GM21576 (cell line): ENCODE measurements at regions not wholly inside any gene's neighbourhood (a gene's known extent, or its start where the extent isn't known, plus 50 kb on each side); places are given as distances from the start of the nearest gene placed in this dataset.
A peak's percentile ranks its signal among the peaks of the same experiment; 100 is the strongest.

Source experiments
- ATAC-seq: cut with Tn5 transposase; IDR thresholded peaks from one replicate; pipeline ENCODE4 v1.9.1; 2021; ENCODE audit warnings: mild to moderate bottlenecking, moderate library complexity; ENCODE audit not compliant: unreplicated experiment

DNA sequence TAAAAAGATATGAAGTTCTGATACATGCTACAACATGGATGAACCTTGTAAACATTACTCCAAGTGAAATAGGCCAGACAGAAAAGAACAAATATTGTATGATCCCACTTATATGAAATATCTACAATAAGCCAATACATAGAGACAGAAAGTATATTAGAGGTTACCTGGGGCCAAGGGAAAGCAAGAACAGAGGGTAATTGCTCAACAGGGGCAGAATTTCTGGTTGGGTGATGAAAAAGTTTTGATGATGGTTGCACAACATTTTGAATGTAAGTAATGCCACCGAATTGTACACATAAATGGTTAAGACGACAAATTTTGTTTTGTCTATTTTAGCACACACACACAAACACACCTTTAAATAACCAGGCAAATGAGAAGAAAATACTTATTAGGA, 268.4 kb downstream of the FOXO1 start:
- ATAC-seq: no peak

DNA sequence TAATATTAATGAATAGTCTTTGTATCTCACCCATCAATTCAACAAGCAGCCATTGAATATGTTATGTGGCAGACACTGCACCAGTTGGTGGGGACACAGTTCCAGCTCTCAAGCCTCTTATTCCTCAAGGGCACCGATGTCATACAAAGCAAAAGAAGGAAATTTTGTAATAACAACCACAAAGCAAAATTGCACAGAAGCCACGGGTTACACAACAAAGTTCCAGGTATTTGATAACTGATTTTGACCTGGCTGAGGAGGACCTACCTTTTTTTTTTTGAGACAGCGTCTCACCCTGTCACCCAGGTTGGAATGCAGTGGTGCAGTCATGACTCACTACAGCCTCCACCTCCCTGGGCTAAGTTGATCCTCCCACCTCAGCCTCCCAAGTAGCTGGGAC, 266.7 kb downstream of the FOXO1 start:
- ATAC-seq: no peak

DNA sequence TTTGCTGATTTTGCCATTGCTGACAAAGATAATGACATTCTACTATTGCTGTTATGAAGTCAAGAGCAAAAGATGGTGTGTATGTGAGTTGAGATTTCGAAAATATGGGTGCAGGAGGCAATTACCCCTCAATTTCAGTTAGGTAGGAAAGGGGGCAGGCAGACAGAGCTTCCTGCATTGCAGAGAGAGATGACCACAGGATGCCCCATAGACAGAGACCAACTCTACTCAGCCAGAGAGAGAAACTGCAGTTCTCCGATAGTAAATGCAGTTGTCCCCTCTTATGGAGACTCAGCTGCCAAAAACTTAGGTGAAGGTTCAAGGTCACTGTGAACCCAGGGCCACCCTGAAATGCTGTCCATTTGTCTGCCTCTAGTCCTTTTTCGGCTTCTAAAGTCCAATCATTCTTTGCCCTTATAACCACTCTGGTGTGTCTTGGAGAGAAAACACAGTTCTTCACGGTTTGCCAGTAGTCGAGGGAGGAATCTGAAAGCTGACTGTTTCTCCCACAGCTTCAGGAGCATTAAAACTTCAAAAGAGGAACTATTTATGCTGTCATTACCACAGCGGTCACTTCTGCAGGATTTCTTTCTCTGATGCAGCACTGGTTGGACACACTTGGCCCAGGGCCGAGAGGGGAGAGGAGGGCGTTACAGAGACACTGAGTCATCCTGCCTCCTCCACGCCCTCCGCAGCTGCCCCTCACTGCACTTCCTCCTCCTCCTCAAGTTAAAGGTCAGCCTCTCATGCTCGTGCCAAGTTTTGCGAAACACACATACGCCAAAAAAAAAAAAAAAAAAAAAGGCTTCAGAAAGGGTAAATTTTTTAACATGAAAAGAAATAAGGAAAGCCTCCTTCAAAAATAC, 264.3 kb downstream of the FOXO1 start:
- peak; percentile 95 for ATAC-seq

DNA sequence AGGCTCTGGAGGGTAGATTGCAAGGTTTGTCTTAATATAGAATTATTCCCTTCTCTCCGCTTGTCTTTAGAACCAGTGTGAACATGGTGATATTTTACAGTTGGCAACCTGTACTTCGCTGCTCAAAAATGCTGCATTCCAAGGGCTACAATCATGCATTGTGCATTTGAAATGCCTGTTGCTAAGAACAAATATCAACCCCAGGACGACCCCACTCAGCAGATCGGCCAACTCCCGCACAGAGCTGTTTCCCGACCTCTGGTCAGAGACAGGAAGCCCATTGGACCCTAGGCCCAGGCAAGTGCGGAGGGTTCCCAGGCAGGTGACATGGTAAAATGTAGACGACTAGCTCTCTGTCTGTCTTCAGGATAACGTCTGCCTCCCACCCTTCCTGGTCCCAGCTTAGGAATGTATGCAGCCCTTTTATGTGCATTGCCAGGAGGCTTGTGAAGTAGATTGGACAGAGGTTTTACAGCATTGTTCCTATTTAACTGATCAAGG, 263.5 kb downstream of the FOXO1 start:
- no peak for ATAC-seq

DNA sequence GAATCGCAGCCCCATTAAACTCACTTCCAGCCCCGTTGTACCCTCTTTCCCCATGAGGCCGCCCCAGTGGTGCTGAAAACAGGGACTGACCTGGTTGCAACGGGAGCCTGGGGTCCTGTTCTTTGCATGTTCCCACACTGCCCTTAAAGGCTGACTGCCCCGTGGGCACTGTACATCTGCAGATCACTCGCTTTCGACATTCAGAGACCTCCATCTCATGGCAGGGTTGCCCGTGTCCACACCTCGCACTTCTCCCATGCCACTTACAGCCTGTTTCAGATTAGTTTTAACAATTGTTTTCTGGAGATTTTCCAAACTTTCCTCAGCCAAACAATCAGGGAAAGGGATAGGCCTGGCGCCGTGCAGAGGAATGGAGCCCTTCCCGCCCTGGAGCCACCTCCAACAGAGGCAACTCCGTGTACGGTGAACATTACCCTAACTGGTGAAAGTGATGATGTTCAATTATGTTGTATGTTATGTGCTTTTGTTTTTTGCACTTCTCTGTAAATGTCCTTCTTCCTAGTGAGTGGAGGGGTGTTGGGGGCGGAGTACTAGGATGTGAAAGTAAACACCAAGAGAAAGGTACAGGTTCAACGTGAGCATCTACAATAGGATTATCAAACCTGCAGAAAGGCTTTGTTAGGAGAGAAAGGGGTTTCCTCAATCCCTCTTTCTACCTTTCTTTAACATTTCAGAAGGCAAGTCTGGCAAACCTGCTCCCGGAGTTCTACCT, 262.8 kb downstream of the FOXO1 start:
- ATAC-seq: no peak

DNA sequence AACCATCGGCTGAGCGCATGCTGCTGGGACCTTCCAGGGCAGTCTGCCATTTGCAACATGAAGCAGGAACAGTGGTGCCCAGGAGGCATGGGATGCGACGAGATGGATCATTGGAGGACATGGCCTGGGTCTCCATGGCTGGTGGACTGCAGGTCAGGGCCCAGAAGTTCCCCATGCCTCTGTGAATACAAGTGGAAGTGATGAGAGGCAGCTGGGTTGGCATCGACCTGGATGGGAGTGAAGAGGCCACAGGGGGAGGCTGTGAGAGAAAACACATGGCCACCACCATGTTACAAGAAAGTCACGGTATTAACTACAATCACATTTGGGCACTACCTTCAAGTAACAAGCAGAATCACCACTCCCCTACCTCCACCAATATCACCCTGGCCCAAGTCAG, 262.0 kb downstream of the FOXO1 start:
- ATAC-seq: no peak

DNA sequence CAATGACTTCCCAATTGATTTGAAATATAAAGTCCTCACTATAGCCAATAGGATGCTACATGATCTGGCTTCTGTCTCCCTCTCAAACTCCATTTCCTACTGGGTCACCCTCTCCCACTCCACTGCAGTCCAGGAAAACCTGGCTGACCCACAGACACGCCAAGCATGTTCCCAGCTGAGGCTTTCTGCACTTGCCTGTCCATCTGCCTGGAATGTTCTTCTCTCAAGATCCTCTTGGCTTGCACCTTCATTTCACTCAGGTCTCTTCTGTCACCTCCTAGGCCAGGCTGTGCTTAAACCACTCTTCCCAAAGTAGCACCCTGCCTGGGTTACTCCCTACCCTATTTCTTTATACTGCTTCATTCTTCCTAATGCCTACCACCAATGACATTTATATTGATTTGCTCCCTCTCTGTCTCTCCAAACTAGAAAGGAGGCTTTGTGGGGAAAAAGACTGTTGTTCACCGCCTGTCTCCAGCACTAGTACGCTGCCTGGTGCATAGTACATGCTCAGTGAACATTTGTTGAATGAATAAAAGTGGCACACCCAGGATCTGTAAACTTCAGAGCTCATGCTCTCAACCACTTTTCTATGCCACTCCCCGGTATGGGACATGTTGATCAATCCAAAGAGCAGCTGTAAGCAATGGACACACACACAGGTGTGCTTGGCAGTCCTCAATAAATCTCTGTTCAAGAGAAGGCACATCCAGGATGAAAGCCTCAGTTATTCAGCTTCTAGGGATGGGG, 261.3 kb downstream of the FOXO1 start:
- ATAC-seq: no peak

DNA sequence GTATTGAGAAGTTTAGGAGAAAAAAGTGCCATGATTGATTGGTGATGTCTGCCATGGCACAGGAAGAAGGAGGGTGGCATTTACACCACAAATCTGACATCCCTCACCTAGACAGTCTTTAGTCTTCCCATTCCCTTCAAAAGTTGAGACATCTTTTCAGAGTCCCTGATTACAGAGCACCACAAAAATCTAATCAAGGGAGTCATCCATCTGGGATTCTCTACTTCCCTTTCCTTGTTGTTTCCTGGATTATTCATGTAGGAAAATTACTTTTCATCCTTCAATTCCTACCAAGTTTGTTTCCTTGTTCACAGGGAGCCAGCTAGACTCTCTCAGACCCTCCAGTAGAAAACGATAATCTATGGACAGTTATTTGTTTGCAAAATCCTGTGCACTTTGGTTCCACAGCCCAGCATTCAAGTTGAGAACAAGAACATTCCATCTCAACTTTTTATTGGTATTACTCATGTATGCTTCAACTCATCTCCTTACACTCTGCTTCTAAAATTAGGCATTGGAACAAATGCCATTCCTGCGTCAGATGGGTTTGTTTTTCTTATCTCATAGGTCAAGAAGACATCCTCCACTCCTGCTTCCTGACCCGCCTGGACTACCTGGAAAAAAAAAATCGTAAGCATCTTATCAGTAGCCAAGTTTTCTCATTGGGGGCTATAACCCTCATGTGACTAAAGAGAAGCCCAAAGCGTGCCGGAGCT, 259.9 kb downstream of the FOXO1 start:
- ATAC-seq: no peak

DNA sequence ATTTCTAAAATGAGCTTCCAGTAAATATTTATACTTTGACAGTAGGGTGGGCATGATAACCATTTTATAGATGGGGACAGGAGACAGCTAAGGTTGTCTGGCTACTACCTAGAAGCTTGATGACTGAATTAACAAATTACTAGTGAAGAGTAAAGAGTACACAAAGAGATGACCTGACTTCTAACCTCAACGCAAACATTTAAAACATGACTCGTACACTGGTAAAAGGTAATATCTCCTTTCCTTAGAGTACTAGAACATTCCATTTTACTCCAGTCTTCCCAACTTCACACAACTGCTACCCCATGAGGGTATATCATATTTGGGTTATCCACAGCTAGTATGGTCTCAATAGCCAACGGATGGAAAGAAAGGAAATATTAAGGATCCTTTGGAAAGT, 258.9 kb downstream of the FOXO1 start:
- no peak for ATAC-seq

DNA sequence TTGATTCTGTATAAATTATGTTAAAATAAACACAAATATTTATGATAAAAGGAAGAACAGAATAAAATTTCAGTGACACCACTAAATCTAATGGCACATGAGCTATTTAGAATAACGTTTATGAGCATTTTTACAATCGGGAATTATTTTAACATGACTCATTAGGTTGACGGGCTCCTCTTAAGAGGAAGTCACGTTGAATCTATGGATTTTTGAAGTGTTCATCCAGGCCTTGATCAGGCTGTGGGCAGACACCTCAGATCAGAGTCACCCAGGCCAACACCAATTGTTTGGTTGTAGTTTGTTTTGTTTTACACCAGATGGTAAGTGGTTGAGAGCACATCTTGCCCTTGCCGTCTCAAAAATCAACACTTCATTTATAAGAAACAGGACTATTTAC, 257.8 kb downstream of the FOXO1 start:
- no peak for ATAC-seq

DNA sequence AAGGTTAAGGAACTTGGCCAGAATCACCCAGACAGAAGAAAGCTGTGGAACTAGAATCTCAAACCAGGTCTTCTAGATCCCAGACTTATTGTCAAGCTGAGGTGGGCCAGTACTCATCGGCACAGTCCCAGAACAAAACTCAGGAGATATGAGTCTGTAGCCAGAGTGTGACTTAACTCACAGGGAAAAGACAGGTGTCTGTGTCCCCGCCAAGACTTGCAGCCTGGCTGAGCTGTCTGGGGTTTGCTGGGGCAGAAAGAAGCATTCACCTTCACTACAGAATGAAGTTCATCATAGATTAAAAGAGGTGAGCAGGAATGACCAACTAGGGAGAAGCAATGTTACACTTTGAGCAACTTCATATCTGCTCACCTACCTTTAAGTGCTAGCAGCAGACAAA, 257.2 kb downstream of the FOXO1 start:
- ATAC-seq: no peak

DNA sequence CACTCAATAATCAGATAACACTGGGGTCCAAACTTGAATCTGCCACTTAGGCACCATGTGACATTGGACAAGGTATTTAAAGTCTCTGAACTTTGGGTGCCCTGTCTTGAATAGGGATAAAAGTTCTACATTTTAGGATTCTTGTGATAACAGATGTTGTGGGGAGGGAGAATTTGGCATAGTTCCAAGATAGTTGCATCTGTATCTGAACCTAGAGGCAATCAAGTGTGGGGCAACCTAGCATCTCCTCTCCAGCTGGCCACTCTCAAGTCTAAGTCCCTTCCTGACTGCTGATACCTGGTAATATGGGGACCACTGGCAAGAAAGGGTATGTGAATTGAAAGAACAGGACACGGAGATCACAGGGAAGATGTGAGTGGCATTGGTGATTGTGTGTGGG, 256.1 kb downstream of the FOXO1 start:
- no peak for ATAC-seq

DNA sequence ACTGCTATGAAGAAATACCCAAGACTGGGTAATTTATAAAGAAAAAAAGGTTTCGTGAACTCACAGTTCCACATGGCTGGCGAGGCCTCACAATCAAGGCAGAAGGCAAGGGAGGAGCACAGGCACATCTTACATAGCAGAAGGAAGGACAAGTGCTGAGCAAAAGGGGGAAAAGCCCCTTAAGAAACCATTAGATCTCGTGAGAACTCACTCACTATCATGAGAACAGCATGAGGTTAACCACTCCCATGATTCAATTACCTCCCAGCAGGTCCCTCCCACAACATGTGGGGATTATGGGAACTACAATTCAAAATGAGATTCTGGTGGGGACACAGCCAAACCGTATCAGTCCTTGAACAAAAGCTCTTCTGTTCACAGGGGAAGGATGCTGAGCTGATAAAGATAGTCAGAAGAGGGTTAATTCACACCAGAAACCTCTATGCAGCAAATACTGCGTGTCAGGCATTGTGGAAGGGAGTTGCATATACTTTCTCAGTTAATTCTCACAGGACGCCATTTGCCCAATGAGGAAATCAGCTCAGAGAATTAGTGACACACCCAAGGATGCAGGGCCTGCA, 246.2 kb downstream of the FOXO1 start:
- ATAC-seq: no peak

DNA sequence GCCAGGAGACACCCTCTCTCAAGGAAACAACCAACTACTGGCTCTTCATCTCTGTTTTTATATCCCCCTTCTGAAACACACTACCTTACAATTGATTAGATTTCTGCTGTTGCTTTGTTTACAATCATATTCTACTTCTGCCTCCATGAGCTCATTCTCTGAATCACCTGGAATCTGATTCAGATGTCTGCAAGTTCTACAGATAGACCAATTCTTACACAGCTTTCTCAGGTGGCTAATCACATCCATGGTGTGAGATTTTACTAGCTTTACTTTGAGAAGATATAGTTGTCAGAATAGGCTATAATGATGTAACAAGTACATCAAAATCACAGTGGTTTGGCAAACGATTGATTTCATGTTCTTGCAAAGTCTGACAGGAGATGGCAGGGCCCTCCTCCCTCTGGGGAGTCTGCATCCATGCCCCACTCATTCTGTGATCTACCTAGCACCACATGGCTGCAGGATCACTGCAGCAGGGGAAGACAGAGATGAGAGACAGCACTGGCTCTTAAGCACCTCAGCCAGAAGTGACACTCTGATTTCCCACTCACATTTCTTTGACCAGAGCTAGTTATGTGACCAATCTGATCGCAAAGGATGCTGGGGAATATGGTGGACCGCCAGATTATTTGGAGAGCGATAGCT, 243.7 kb downstream of the FOXO1 start:
- no peak for ATAC-seq

DNA sequence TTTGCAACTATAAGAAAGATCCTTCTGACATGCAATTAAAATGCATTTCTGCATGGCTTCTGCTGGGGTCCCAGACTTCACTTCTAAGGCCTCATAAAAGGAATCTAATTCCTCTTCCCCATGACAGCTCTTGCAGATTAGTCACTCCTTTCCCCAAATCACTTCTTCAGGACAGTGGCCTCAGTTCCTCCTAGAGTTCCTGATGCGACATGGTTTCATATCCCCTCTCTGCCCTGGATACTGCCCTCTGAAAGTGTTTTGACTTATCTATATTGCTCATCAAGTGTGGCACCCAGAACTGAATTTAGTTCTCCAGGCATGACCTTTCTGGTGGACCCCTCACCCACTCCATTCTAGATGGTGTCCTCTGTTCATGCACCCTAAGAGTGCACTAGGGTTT, 238.1 kb downstream of the FOXO1 start:
- no peak for ATAC-seq

DNA sequence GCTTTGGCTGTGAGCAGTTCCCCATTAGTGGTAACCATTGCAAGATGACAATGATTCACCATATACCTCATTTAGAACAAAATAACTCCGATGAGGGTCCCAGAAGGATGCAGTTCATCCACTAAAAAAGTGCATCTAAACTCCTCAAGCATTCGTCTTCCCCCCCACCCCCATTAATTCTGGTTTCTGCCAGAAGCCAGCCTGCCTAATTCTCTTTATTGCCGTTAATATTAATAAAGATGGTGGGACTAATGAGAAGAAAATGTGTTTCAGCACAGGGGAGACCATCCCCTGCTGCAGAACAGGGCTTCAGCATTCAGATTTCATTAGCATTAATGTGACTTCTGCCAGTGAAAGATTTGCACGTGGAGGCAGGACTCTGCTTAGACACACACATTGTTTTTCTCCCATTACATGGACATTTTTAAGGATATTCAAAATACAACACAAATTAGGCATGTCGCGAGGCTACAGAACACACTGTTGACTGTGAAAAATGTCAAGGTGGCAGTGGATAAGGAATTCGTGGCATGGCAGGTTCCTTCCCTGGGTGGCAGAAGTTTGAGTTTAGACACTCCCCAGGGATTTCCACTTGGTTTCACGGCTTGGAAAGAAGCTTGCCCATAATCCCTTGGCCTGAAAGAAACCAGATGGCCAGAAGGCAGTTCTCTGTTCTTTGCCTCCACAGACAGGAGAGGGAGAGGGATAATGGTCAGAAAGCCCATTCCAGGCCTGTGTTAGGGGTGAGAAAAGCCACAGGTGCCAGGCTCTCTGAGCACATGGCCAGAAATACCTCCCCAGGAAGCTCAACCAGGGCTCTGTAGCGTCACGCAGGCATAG, 236.5 kb downstream of the FOXO1 start:
- no peak for ATAC-seq

DNA sequence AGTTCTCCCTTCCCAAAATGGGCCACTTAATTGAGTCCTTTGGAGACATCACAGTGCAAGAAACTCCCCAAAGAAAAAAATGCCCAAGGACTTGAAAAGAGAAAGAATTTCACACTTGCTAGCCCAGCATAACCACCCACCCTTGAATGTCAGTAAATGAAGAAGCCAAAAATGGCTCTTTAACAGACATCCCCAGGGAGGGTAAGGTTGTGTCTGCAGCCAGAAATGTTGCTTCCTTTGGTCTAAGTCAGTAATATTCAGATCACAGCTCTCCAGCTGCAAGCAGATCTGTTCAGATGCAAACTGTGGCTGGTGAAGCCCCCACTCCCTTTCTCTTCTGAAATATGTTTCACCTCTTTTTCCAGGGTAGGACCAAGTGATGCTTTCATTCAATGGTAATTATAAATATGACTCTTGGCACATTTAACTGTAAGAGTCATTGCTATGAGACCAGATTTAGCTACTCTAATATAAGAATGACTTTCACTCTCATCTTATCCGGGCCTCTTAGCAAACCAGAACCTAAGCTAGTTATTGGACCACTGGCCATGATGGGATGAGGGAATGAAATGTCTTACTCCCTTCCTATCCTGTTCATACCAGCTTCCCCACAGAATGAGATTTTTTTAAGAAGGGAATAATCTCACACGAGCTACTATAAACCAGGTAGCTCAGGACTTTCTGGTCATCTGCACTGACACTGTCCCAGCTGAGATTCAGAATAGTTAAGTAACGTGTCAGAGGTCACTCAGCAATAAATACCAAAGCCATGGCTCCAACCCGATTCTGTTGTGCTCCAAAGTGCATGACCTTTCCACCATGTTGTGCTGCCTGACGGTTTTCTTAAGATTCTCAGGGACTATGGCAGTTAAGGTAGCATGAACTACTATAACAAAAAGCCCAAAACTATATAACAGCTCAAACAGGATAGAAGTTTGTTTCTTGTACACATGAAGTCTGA, 234.1 kb downstream of the FOXO1 start:
- ATAC-seq: peak; percentile 60

DNA sequence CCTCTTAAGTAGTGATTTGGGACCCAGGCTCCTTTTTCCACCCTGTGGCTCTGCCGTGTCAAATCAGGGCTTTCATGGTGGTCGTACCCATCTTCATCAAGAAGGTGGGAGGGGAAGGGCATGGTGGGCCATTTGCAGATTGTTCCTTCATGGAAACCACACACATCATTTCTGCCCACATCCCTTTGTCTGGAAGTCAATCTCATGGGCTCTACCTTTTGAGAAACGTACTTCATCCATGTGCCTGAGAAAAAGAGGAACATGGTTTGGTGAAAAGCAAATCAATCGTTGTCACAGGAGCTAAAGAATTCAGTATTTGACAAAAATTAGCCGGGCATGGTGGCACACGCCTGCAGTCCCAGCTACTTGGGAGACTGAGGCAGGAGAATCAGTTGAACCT, 233.4 kb downstream of the FOXO1 start:
- no peak for ATAC-seq
